ENCODE measurements at regions not wholly inside any gene's neighbourhood (a gene's known extent, or its start where the extent isn't known, plus 50 kb on each side); places are given as distances from the start of the nearest gene placed in this dataset.

GRCh38 chr10:4637657-4638056, 188.3 kb upstream of the AKR1E2 start:
- H3K27ac ChIP-seq, result no peak overlapping the region
- DNase-seq, result no peak
- H3K9me2 ChIP-seq (ENCODE audit: insufficient read depth), result no peaks in the 10 kb centered on the region
- no peak overlapping the region for H3K4me2 ChIP-seq (ENCODE audit: unreplicated experiment)
- no peaks in the 10 kb centered on the region for H3K36me3 ChIP-seq (ENCODE audit: low read depth)
- no peaks in the 10 kb centered on the region for H3K9me3 ChIP-seq (ENCODE audit: low read depth)
- no peaks in the 10 kb centered on the region for H3F3A ChIP-seq (ENCODE audit: insufficient read depth)
- no peaks in the 10 kb centered on the region for H3K79me2 ChIP-seq (ENCODE audit: insufficient read depth)
- H3K4me3 ChIP-seq, result no peak overlapping the region
- 96 to 98% methylated on average over 2 of the region's 2 CpGs for WGBS, 2 experiments (ENCODE audit: low coverage in 1 of 2, low lambda C conversion rate in 2 of 2, missing lambda C conversion rate in 2 of 2)
- in situ Hi-C loops (cut with MboI), result no loop called here
- H3K4me1 ChIP-seq (ENCODE audit: insufficient read depth), result peaks cover 3% of the 10 kb centered on the region
- no peaks in the 10 kb centered on the region for H3K27me3 ChIP-seq (replicated peaks; ENCODE audit: insufficient read depth)
- no peak overlapping the region for H2AFZ ChIP-seq
- H3K9ac ChIP-seq, result no peak overlapping the region
- TF ChIP-seq EZH2phosphoT487 (IDR thresholded peaks at IDR 0.05; ENCODE audit: insufficient read depth, low read depth), result no peak
- TF ChIP-seq EZH2 (IDR thresholded peaks at IDR 0.05; ENCODE audit: insufficient read depth, poor library complexity, severe bottlenecking), result no peak
- no peaks in the 10 kb centered on the region for H4K20me1 ChIP-seq (ENCODE audit: insufficient read depth)

- H3K4me1 ChIP-seq (ENCODE audit: insufficient read depth), result peaks cover 3% of the 10 kb centered on the region
- H3K27ac ChIP-seq, result peak overlapping the region; percentile 26; the same call in 1 of the 2 replicates
- H3K9ac ChIP-seq, result peak overlapping the region; percentile 27; the same call in 1 of the 2 replicates
- no peak for DNase-seq
- H3K36me3 ChIP-seq (ENCODE audit: low read depth), result no peaks in the 10 kb centered on the region
- H2AFZ ChIP-seq, result peak overlapping the region; percentile 51
- no peaks in the 10 kb centered on the region for H3K79me2 ChIP-seq (ENCODE audit: insufficient read depth)
- no peaks in the 10 kb centered on the region for H3K9me2 ChIP-seq (ENCODE audit: insufficient read depth)
- H3F3A ChIP-seq (ENCODE audit: insufficient read depth), result no peaks in the 10 kb centered on the region
- H3K4me3 ChIP-seq, result peak overlapping the region; percentile 23; the same call in 1 of the 2 replicates
- in situ Hi-C loops (cut with MboI), result no loop called here
- 95 to 98% methylated on average over 2 of the region's 2 CpGs for WGBS, 2 experiments (ENCODE audit: low coverage in 1 of 2, low lambda C conversion rate in 2 of 2, missing lambda C conversion rate in 2 of 2)
- TF ChIP-seq EZH2 (IDR thresholded peaks at IDR 0.05; ENCODE audit: insufficient read depth, poor library complexity, severe bottlenecking) (no peak), EZH2phosphoT487 (IDR thresholded peaks at IDR 0.05; ENCODE audit: insufficient read depth, low read depth) (no peak)
- peak overlapping the region; percentile 53 for H3K4me2 ChIP-seq (ENCODE audit: unreplicated experiment)
- no peaks in the 10 kb centered on the region for H3K9me3 ChIP-seq (ENCODE audit: low read depth)
- H3K27me3 ChIP-seq (replicated peaks; ENCODE audit: insufficient read depth), result no peaks in the 10 kb centered on the region
- H4K20me1 ChIP-seq (ENCODE audit: insufficient read depth), result no peaks in the 10 kb centered on the region
Observed at GRCh38 chr10:4635883-4636282, 190.1 kb upstream of the AKR1E2 start.

- 39 to 41% methylated on average over 5 of the region's 5 CpGs for WGBS, 2 experiments (ENCODE audit: low coverage in 1 of 2, low lambda C conversion rate in 2 of 2, missing lambda C conversion rate in 2 of 2)
- Histone ChIP-seq H4K20me1 (ENCODE audit: insufficient read depth) (no peaks in the 10 kb centered on the region), H3K36me3 (ENCODE audit: low read depth) (no peaks in the 10 kb centered on the region), H3K9me3 (ENCODE audit: low read depth) (no peaks in the 10 kb centered on the region), H2AFZ (peak overlapping the region; percentile 51), H3K9ac (peak overlapping the region; percentile 27; the same call in 1 of the 2 replicates), H3K4me2 (ENCODE audit: unreplicated experiment) (peak overlapping the region; percentile 53), H3F3A (ENCODE audit: insufficient read depth) (no peaks in the 10 kb centered on the region), H3K4me1 (ENCODE audit: insufficient read depth) (peaks cover 3% of the 10 kb centered on the region), H3K79me2 (ENCODE audit: insufficient read depth) (no peaks in the 10 kb centered on the region), H3K27ac (peak overlapping the region; percentile 26; the same call in 1 of the 2 replicates), H3K4me3 (peak overlapping the region; percentile 23), H3K9me2 (ENCODE audit: insufficient read depth) (no peaks in the 10 kb centered on the region), H3K27me3 (replicated peaks; ENCODE audit: insufficient read depth) (no peaks in the 10 kb centered on the region)
- in situ Hi-C loops (cut with MboI), result no loop called here
- no peak for TF ChIP-seq EZH2phosphoT487 (IDR thresholded peaks at IDR 0.05; ENCODE audit: insufficient read depth, low read depth)
- no peak for TF ChIP-seq EZH2 (IDR thresholded peaks at IDR 0.05; ENCODE audit: insufficient read depth, poor library complexity, severe bottlenecking)
- DNase-seq, result peak; percentile 60
Observed at GRCh38 chr10:4635388-4635787, 190.6 kb upstream of the AKR1E2 start.

GRCh38 chr10:4633776-4634175, 192.2 kb upstream of the AKR1E2 start:
- WGBS, 2 experiments (ENCODE audit: low coverage in 1 of 2, low lambda C conversion rate in 2 of 2, missing lambda C conversion rate in 2 of 2), result 94 to 95% methylated on average over 8 of the region's 8 CpGs
- H3K4me3 ChIP-seq, result no peak overlapping the region
- no peaks in the 10 kb centered on the region for H3K79me2 ChIP-seq (ENCODE audit: insufficient read depth)
- no peaks in the 10 kb centered on the region for H4K20me1 ChIP-seq (ENCODE audit: insufficient read depth)
- no peak overlapping the region for H3K9ac ChIP-seq
- H3K27ac ChIP-seq, result no peak overlapping the region
- TF ChIP-seq EZH2 (IDR thresholded peaks at IDR 0.05; ENCODE audit: insufficient read depth, poor library complexity, severe bottlenecking) (no peak), EZH2phosphoT487 (IDR thresholded peaks at IDR 0.05; ENCODE audit: insufficient read depth, low read depth) (no peak)
- H3F3A ChIP-seq (ENCODE audit: insufficient read depth), result no peaks in the 10 kb centered on the region
- no peaks in the 10 kb centered on the region for H3K27me3 ChIP-seq (replicated peaks; ENCODE audit: insufficient read depth)
- DNase-seq, result no peak
- peaks cover 3% of the 10 kb centered on the region for H3K4me1 ChIP-seq (ENCODE audit: insufficient read depth)
- no peaks in the 10 kb centered on the region for H3K9me2 ChIP-seq (ENCODE audit: insufficient read depth)
- no peaks in the 10 kb centered on the region for H3K9me3 ChIP-seq (ENCODE audit: low read depth)
- in situ Hi-C loops (cut with MboI), result no loop called here
- H3K36me3 ChIP-seq (ENCODE audit: low read depth), result no peaks in the 10 kb centered on the region
- H2AFZ ChIP-seq, result no peak overlapping the region
- H3K4me2 ChIP-seq (ENCODE audit: unreplicated experiment), result no peak overlapping the region

- no peaks in the 10 kb centered on the region for H4K20me1 ChIP-seq (ENCODE audit: insufficient read depth)
- H3K27ac ChIP-seq, result no peak overlapping the region
- DNase-seq, result no peak
- H2AFZ ChIP-seq, result no peak overlapping the region
- H3K36me3 ChIP-seq (ENCODE audit: low read depth), result no peaks in the 10 kb centered on the region
- H3K4me2 ChIP-seq (ENCODE audit: unreplicated experiment), result no peak overlapping the region
- H3F3A ChIP-seq (ENCODE audit: insufficient read depth), result no peaks in the 10 kb centered on the region
- no peak overlapping the region for H3K4me3 ChIP-seq
- no peaks in the 10 kb centered on the region for H3K27me3 ChIP-seq (replicated peaks; ENCODE audit: insufficient read depth)
- in situ Hi-C loops (cut with MboI), result no loop called here
- no peak overlapping the region for H3K9ac ChIP-seq
- no peaks in the 10 kb centered on the region for H3K79me2 ChIP-seq (ENCODE audit: insufficient read depth)
- H3K9me3 ChIP-seq (ENCODE audit: low read depth), result no peaks in the 10 kb centered on the region
- no peaks in the 10 kb centered on the region for H3K9me2 ChIP-seq (ENCODE audit: insufficient read depth)
- TF ChIP-seq EZH2 (IDR thresholded peaks at IDR 0.05; ENCODE audit: insufficient read depth, poor library complexity, severe bottlenecking) (no peak), EZH2phosphoT487 (IDR thresholded peaks at IDR 0.05; ENCODE audit: insufficient read depth, low read depth) (no peak)
- peaks cover 3% of the 10 kb centered on the region for H3K4me1 ChIP-seq (ENCODE audit: insufficient read depth)
- WGBS, 2 experiments (ENCODE audit: low coverage in 1 of 2, low lambda C conversion rate in 2 of 2, missing lambda C conversion rate in 2 of 2), result 90% methylated on average over 8 of the region's 8 CpGs
Observed at GRCh38 chr10:4633186-4633585, 192.8 kb upstream of the AKR1E2 start.
